ENCODE measurements at regions not wholly inside any gene's neighbourhood (a gene's known extent, or its start where the extent isn't known, plus 50 kb on each side); places are given as distances from the start of the nearest gene placed in this dataset.

DNA sequence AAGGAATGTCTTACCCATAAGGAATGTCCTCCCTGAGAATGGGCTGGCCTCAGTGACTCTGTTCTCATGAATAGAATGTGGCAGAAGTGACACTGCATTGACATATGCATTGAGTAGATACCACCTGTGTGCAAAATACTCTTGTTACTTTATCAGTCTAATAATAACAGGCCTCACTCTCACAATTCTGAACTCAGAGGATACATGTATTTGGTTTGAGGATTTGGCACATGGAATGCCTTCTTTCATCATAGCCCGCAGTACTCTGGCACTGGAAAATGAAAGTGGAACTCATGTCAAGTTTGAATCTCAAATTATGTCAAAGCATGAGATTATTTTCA is 52.9 kb upstream of the PLCB4 start:
- no peak overlapping the region for H3K4me3 ChIP-seq (replicated peaks; ENCODE audit: low read depth, low read length)
- H3K36me3 ChIP-seq (ENCODE audit: control insufficient read depth, insufficient read depth, low read length) = no peaks in the 10 kb centered on the region
- H3K27me3 ChIP-seq (replicated peaks; ENCODE audit: control insufficient read depth, insufficient read depth, low read length) = no peaks in the 10 kb centered on the region
- DNase-seq (ENCODE audit: extremely low read depth, insufficient read length) = no peak
- TF ChIP-seq, protein P1, sequence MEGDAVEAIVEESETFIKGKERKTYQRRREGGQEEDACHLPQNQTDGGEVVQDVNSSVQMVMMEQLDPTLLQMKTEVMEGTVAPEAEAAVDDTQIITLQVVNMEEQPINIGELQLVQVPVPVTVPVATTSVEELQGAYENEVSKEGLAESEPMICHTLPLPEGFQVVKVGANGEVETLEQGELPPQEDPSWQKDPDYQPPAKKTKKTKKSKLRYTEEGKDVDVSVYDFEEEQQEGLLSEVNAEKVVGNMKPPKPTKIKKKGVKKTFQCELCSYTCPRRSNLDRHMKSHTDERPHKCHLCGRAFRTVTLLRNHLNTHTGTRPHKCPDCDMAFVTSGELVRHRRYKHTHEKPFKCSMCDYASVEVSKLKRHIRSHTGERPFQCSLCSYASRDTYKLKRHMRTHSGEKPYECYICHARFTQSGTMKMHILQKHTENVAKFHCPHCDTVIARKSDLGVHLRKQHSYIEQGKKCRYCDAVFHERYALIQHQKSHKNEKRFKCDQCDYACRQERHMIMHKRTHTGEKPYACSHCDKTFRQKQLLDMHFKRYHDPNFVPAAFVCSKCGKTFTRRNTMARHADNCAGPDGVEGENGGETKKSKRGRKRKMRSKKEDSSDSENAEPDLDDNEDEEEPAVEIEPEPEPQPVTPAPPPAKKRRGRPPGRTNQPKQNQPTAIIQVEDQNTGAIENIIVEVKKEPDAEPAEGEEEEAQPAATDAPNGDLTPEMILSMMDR (IDR thresholded peaks at IDR 0.05; ENCODE audit: insufficient read depth, low read length, poor library complexity, severe bottlenecking) = no peak

DNA sequence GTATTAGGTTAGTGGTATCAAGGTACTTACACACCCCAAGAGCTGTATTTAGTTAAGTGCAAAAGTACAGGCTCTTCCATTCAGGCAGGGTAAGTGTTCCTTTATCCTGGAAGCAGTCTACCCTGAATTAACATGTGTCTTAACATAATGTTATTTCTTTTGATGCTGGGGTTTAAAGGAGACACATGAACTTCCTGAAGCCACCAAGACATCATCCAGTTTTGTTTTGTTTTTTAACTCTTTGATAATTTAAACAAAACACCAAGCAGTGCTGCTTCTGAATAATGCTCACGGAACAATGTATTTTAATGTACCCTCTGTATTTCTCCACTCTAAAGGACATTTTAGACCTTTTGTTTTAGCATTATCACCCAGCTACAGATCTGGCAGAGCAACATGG is 50.5 kb upstream of the PLCB4 start:
- H3K36me3 ChIP-seq (ENCODE audit: control insufficient read depth, insufficient read depth, low read length) = no peaks in the 10 kb centered on the region
- H3K4me3 ChIP-seq (replicated peaks; ENCODE audit: low read depth, low read length) = no peak overlapping the region
- TF ChIP-seq, protein P1 (IDR thresholded peaks at IDR 0.05; ENCODE audit: insufficient read depth, low read length, poor library complexity, severe bottlenecking) = no peak
- DNase-seq (ENCODE audit: extremely low read depth, insufficient read length) = no peak
- H3K27me3 ChIP-seq (replicated peaks; ENCODE audit: control insufficient read depth, insufficient read depth, low read length) = no peaks in the 10 kb centered on the region

Data from GM06990 (cell line).